SW 1271 (cell line): ENCODE measurements at regions not wholly inside any gene's neighbourhood (a gene's known extent, or its start where the extent isn't known, plus 50 kb on each side); places are given as distances from the start of the nearest gene placed in this dataset.

Source experiments
- DNase-seq, 2 experiments: peaks; one replicate each; lab custom pipeline; 2025; lab: John Stamatoyannopoulos, UW

DNA sequence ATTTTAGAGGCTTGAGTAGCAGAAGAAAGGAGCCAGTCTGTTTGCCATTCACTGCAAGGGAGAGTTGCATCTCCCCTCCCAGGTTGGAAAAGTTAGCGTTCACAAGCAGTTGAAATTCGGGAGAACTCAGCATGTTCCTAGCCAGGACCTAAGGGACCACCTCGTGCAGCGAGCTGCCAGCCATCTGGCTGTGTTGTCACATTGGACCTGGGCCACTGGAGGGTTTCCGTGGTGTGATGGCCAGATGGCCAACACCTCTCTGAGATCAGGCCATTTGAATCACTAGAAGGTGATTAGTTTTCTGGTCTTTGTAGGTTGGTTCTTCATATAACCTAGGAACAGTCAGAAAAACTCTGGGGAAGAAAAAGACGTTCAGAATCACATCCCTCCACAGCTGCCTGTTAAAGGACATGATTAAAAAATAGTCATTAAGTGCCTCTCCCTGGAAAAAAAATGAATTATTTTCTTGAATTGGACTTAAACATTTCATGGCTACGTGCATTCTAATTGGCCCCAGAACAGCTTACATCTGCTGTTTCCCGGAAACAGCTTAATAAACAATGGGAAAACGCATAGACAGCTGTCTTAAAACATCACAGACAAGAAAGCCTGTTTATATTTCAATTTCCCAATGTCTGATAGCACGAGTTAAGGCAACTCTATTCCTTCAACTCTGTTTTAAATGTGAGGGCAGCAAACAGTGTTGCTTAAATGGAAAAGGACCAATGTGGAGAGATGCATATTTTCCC is 303.9 kb downstream of the TENT4A start:
- no peak for DNase-seq

DNA sequence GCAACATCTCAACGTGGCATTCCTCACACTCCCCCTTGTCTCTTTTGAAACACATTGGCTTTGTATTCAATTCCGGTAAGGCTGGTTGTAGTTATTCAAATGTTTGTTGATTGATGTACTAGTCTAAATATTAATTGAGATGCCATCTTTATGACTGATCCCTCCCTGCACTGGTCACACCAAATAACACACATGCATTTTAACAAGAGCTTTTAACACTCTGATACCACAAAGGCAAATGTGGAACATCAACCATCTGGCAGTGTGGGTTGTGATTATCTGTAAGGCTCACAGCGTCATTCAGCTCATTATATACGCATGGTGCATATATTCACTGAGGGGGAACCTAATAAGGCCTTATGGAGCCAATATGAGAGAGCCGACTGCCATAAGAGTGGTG is 305.0 kb downstream of the TENT4A start:
- DNase-seq: no peak

DNA sequence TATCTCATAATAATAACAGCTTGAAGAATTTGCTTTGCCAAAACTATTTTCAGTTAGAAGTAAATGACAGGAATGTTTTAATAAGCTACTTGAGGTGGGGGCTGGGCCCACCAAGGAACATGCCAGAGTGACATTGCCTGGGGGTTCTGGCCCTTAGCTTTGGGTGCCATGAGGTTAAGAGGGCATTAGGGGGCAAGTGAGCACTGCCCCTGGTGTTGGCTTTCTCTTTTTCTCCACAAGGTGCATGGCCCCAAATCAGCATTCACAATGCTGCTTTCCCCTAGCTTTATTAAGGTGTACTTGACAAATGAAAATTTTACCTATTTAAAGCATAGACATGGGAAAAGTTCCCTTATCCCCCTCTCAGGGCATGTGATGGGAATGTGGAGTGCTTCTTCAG is 305.4 kb downstream of the TENT4A start:
- no peak for DNase-seq

DNA sequence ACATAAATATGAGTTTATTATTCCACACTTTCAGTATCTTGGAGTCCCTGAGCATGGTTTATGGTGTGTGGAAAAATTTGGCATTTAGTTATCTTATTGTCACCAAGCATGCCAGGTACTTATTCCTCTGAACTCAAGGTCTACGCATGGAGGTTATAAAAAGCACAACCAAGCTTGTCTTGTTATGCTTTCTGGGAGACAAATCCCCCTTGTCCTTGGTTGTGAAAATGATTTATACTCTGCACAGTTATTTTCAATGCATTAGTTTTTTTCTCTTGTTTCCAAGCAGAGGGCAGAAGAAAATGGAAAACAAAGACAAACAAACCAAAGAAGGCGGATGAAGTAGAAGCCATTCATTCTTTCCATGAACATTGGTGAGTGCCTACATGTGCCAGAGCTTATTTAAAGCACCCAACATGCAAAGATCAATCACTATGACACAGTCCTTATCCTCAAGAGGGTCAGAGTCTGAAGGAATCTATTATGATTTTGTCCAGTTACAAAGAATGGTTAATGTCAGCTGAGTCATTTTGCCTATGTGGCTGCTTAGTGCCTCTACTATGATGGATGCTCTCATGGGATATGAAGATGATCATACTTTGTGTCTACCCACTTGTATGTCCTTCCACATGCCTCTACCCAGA is 323.1 kb downstream of the TENT4A start:
- DNase-seq: no peak

DNA sequence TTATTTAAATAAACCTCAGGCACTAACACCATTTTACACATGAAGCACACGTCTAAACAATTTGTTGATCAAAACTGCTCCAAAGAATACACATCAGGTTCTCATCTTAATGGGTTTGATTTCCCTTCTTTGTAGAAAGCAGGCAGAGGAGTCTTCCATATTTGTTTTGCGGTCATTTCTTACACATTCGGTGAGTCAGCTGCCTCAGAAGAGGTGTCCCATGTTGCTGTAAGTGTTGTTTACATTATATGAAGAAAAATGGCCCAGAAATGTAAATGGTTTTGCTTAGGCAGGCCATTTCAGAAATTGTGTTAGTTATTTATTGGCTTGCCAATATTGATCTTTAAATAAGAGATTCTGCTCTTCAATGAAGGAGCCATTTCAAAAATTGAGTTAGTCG is 325.8 kb downstream of the TENT4A start:
- DNase-seq: no peak

DNA sequence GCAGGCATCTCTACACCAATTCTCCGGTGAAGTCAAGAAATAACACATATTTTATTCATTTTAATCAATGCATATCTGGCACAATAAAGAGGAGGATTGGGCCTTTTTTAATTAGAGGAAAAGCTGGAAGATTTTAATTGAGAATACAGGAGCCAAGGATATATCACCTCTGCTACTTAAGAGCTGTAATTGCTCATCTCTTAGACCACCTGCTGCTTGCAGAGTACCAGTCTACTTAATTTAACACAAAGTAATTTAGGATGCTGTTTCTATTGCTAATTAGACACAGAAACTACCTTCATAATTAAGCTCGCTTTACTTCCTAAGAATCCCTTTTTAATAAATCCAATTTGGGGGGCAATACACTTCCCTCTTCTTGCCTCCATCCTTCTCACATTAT is 326.9 kb downstream of the TENT4A start:
- DNase-seq: no peak

DNA sequence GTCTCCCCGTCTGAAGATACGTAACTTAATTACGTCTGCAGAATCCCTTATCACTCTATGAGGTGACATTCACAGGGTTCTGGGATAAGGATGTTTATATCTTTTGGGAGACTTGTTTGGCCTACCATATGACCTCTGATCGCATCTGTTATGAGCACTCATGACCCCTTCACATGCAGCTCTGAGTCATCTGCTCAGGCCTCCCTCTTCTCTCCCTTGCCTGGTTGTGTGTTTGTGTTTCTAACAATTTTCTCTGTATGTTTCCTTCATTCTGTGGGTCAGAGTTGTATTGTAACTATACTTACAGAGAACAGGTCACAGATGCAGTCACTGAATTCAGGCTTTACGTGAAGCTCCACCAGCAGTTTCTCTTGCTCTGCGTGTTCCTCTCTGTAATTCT is 330.6 kb downstream of the TENT4A start:
- no peak for DNase-seq

DNA sequence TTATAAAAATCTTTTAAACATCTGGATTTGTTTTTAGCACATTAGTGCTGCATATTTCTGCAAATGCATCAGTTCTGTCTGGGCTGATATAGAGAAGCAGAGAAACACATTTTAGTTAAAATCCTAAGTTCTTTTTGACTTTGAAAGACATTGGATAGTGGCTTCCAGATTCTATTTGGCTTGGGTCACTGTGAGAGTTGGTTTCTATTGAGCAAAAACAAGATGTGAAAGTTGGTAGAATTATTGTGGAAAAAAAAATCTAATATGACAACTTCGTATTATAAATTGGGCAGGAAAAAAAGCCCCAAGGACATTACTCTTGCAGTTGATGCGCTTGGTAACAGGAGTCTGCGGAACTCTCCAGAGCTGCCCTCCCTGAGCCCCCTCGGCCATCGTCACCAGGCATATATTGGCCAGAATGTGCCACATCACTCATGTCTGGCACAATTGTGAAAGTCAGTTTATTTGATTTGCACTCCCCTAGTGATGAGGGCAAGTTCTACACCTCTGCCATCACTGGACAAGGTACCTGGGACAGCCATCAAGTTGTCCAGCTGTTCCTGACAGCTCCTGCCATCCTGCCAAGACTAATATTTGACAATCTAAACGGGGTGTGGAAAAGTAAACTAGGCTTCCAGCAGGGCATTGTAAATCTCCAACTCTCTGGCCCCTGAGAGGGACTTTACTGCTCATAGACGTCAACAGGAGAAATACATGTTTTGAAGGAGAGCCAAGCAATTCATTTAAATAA is 334.5 kb downstream of the TENT4A start:
- DNase-seq: no peak

DNA sequence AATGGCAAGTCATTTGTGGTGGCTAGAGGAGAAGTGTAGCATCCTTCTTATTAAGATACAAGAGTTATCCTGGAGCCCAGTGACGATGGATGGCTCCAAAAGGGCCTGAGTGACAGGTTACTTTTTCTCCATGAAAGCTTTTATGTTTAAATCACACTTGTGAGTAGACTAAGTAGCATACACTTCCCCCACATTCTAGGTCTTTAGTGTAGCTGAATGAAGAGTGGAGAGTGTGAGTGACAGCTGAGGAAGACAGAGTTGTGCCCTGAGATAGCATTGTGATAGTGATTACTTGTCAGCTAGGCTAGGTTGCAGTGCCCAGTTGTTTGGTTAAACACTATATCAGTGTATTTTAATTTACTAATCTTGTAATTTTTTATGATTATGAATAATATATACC is 337.8 kb downstream of the TENT4A start:
- DNase-seq: no peak

DNA sequence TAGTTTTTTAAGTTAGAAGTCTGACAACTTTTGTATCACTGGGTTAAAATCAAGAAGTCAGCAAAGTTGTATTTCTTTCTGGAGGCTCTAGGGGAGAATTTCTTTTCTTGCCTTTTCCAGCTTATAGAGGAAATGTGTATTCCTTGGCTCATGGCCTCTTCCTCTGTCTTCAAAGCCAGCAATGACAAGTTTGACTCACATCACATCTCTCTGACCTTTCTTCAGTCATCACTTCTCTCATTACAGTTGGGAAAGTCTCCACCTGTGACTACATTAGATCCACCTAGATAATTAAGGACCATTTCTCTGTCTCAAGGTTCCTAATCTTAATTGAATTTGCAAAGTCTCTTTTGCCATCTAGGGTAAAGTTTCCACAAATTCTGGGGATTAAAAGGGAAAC is 339.9 kb downstream of the TENT4A start:
- no peak for DNase-seq

DNA sequence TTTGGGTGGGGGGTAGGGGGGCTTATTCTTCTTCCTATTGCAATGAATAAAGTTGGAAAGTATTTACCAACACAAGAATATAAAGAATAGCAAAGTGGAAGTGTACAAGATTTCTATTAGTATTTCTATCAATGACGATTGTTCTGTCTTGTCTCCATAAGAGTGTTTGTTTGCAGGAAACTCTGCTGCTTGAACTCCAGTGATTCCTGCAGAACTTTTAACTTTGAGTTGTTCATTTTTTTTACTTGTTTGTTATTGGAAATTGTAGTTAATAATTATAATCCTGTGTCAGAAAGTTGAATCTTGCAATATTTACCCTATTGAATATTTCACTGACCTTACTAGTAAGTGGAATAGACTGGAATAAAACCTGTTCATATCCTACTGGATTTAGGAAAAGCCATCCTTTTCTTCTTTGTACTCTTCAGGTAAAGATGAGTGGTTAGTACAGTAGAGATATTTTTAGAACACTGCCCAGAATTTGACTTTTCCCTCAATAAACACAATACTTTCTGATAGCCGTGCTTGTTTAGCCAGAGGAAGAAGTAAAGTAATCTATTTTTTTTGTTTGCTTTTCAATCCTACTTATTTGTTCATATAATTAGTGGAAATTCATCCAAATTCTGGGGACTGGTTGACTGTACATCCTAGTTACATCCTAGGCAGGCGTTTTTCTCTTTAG is 340.4 kb downstream of the TENT4A start:
- DNase-seq: no peak

DNA sequence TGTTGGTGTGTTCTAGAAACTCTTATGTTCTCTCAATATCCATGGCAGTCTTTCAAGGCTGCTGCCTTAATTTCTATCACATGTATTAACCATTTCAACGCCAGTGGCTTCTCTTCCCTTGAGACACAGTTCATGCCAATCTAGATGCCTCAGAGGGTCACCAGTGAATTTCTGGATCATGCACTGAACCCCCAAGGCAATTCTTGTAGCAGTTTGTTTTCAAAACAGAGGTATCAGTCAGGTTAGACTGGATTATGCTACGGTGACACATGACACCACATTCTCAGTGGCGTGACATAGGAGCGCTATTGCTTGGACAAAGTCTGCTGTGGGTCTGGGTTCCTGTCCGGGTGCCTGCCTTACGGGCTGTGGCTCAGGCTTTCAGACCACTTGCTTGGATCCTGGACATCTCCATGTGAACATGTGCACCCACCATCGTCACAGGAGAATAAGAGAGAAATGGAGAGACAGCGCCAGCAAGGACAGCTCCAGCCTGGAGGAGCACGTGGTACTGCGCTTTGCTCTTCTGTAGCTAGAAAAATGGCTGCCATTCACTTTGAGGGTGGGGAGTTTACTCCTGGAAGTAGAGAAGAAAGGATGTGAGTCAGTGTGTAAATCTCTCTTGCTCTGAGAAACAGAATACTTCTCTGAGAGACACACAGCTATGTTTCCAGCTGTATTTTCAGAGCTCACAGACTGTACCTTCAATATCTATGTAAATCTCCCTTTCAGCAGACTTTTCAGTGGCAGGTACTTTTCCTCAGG is 329.3 kb upstream of the ADCY2 start:
- DNase-seq: no peak

DNA sequence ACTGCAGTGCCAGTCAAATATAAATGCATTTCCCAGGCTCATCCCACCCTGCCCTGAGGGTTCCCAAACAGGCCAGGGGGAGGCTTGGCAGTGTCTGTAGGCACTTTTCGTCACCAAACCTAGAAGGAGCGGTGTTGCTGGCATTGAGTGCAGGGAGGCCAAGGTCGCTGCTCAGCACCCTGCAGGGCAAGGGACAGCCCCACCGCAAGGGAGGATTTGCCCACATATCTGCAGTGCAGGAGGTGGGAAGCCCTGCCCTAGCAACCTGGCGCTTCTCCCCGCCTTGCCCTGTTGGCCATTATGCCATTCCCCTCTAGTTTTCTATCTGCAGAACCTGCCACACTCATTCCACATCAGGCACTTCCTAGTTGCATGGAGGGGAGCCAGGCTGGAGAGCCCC is 327.8 kb upstream of the ADCY2 start:
- no peak for DNase-seq

DNA sequence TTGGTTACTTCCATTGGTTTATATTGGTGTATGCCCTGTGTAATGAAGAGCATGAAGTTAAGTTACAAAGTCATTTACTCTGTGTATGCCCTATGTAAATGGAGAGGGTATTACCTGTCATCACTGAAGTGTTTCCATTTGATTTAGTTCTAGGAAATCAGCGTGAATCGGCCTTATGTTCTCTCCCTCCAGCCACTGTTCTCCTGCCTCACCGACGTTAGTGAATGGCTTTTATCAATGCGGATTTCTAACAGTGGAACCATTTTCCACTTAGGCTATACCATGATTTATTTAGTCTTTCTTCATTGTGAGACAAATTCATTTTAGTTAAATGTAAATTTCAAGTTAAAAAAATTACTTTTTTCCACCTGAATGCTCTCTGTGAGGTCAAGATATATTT is 327.0 kb upstream of the ADCY2 start:
- no peak for DNase-seq

DNA sequence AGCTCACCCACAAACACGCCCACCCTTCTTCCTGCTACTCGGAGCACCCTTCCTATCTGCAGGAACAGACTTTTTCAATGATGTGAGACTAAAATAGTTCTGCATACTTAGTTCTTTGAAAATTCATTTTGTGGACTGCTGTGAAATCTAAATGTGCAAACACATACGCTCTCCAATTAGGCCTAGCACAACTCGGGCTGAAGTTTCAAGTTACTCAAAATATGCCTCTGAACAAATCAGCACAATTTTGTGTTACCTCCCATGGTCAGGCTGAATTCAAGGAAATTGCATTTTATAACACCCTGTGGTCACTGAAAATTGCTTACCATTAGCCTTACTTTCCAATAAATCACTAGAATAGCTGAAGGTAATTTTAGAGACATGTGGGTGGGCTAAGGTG is 323.8 kb upstream of the ADCY2 start:
- no peak for DNase-seq

DNA sequence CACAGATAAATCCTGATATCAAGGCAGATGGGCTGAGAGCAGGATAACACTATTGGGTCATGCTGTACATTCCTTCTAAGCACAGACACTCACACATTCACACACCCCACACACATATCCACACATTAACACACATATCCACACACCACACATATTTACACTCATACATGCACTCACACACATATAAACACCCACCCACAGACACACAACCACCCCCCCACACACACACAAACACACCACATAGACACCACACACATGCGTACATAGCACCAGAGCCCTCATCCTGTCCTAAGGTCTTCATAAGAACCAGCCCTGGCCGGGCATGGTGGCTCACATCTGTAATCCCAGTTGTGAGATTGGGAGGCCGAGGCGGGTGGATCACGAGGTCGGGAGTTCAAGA is 322.3 kb upstream of the ADCY2 start:
- no peak for DNase-seq

DNA sequence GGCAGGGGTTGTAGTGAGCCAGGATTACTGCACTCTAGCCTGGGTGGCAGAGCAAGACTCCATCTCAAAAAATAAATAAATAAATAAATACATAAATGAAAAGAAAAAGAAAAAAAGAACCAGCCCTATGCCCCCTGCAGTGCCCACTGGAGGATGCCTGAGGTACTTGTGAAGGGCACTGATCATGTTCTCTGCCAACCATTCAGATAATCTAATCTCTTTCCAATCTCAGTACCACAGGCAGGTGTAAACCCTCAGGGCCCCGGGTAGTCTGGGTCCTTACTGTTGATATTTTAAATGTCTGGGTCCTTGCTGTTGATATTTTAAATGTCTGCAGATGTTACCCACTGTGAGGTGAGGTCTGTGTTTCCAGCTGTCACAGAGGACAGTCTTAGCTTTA is 321.8 kb upstream of the ADCY2 start:
- DNase-seq: no peak

DNA sequence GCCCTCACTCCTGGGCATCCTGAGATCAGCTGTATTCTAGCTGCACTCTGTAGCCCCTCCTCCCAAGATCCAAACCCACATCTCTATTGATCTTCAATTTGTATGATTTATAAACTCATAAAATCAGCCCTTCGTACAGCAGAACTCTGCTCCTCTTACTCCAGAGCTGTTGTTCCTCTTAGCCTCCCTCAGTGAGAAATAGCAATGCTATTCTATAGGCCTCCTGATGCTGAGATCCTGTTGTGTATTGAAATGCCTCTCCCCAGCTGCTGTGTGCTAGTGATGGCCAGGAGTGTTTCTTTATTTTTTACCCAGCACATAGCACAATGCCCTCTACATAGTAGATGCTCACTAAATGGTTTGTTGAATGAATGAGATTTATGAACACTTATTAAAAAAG is 320.5 kb upstream of the ADCY2 start:
- no peak for DNase-seq

DNA sequence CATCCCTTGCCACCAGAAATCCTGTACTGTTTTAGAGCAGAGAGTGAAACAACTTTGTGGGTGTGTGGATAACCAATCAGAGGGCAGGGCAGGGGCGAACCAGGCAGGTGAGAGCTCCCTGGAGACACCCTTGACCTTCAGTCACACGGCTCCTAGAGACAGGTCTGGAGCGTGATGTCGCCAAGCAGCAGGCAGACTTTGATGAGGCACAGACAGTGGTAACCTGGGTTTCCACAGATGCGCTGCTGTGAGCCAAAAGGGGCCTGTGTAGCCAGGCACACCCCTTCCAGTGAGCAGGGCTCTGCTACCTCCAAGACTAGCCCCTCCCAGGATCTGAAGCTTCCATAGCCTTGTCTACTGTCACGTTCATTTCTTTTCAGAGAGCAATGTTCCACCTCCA is 317.8 kb upstream of the ADCY2 start:
- no peak for DNase-seq

DNA sequence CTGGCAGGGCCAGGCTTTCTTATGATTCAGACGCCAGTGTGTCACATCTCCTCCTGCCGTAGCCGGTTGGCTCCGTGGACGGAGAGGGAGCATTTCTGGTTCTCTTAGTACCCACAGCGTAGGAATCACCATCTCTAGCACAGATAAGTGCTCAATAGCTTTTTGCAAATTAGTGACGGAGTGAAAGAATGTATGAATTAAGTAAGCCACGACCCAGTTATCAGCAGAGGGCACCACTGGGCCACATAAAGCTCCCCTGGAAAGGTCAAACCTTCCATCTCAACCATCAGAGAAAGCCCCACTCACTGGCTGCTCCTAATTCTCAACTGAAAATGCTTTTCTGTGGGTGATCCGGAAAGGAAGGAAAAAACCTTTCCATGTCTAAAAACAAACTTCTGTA is 317.0 kb upstream of the ADCY2 start:
- no peak for DNase-seq

DNA sequence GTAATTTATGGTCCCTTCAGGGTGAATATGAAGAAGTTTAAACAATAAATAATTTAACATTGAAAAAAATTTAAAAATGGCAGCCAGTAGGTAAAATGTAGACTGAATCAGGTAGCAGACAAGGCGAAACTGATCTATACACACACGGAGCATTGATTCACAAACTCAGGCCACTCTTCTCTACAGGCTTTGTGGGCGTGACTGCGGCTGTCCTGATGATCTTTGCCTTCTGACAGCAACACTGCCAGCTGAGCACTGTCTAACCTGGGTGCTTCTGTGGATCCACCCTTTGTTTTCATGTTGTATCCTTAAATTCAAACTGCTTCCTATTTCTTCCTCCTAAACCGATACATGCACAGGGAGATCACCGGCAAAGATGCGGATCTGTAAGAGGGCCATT is 315.4 kb upstream of the ADCY2 start:
- DNase-seq: no peak

DNA sequence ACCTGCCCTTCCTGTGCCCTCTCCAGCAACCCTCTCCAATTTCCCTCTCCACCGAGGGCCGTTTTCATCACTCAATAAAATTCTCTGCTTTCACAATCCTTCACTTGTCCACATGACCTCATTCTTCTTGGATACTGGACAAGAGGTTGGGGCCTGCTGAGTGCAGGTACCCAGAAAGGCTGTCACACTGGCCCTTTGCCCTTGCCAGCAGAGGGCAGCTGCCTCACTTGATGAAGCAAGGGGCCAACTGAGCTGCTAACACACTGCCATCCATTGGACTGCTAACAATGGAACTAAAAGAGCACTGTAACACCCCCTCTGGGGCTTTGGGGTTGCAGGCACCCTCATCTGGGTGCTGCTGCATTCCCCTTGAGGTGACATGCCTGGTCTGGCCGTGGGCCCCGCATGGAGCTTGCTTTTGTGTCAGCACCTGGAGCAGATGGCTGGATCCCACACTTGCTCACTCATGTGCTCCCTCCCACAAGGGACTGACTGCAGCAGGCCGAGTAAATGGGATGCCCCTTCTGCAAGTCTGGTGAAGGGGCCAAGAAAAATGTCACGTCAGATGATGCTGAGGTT is 308.1 kb upstream of the ADCY2 start:
- no peak for DNase-seq
